Epidermal melanocyte (primary cell): ENCODE measurements at regions not wholly inside any gene's neighbourhood (a gene's known extent, or its start where the extent isn't known, plus 50 kb on each side); places are given as distances from the start of the nearest gene placed in this dataset.
"Not testable (repeated sequence)": the region's sequence is repeated elsewhere in the genome, so short reads cannot be mapped to it uniquely, and the experiment has no call there.

ENCODE experiments used
- DNase-seq: peaks from one replicate; pipeline ENCODE4 v3.0.0; 2011; ENCODE audit warnings: low spot score; ENCODE audit not compliant: insufficient read length

DNA sequence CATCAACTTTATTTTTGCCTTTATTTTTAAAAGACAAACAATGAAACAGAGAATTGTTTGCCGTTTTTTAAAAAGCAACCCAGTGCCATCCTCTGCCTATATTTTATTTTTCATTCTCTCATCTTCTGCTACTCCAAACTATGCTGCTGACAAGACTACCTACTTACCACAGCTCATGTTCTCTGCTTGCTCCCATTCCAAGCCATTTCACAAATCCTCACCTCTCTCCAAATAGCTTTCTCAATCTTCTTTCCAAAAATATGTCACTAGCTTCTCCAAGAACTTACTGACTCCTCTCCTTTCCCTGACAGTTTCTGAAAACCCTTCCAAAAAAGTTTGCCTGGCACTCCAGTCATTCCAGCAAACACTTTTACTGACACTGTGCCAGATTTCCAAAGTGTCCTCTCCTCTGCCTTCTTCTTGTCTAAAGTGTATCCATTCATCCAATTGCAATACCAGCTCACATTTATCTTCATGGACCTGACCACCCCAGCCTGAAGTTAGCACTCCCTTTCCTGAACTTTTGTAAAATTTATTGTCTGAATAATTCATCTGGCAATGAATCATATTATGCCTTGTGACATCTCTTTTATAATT lies 766.5 kb upstream of the B3GALT2 start:
- DNase-seq = no peak

DNA sequence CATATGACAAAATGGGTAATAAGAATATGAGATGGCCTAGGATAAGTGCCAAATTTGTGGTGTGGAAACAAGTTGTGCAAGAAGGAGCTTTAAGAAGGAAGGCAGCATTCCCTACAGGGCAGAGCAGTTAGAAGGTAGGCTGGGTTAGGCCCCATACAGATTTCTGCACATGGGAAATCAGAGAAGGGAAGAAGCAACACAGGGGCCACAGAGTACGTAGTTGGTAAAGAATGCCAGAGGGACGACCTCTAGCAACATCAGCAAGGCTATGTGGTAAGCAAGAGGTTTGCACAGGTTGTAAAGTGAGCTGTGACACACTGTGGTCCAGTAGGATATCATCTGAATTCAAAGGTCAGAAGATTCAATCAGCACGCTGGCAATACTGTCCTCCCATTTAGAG lies 765.6 kb upstream of the B3GALT2 start:
- DNase-seq = no peak

- no peak for DNase-seq
Measured at GRCh38 chr1:193944454-193944853, 758.0 kb upstream of the B3GALT2 start.

GRCh38 chr1:193940176-193940575 lies 753.8 kb upstream of the B3GALT2 start:
- no peak for DNase-seq

DNA sequence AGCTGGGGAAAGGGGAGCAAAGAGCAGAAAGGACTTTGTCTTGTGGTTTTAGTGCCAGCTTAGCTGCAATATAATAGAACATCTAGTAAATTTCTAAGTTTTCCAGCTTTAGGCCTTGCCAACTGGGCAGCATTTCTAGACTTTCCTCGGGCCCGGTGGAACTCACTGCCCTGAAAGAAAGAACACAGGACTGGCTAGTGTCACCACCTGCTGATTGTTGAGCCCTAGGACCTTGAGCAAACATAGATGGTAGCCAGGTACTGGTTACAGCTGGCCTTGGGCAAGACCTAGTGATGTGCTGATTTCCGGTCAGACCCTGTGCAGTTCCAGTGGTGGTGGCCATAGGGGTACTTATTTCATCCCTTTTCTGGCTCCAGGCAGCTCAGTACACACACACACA lies 753.2 kb upstream of the B3GALT2 start:
- no peak for DNase-seq

DNA sequence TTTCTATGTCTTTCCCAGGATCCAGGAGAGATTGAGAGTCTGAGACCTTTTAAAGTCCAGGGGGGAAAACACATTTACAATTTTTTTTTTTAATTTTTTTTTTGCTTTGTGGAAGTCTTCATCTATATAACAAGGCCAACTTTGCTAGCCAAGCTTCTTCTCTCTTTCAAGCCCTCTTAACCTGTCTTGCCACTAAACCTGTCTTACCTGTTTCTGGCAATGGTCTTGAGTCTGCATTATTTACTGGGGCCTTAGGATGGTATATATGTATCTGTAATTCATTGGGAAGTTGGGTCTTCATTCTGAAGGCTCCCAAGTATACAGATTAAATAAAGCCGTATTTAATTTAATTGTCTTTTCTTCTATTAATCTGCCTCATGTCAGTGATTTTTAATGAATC lies 750.9 kb upstream of the B3GALT2 start:
- no peak for DNase-seq

DNA sequence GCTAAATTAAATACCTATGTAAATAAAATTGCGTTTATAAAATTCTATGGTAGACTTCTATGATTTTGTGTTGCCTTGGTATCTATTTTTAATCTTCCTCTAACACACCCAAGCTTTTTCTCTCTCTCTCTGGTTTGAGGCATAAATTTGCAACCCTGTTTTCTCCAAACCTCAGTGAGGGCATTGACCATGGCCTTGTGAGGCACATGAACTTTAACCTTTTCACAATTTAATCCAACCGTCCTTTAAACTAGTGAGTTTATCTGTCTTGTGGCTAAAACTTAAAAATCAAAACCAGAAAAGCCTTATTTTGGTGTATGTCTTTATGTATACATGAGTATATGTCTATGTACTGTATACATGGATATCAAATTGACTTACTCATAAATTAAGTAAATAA lies 746.6 kb upstream of the B3GALT2 start:
- no peak for DNase-seq

DNA sequence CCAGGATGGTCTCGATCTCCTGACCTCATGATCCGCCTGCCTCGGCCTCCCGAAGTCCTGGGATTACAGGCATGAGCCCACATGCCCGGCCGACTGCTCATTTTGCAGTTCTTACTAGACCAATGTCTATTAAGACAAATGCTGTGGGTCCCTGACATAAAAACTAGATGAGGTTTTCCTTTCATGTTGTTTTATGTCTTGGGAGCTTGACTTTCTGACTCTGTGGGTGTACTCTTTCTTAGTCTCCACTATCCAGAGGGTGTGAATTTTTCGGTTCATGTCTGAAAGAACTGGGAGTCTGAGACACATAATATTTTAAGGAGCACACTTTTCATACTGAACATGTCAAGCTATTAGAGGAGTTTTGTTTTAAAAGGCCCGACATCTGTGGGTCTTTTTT lies 744.9 kb upstream of the B3GALT2 start:
- no peak for DNase-seq

DNA sequence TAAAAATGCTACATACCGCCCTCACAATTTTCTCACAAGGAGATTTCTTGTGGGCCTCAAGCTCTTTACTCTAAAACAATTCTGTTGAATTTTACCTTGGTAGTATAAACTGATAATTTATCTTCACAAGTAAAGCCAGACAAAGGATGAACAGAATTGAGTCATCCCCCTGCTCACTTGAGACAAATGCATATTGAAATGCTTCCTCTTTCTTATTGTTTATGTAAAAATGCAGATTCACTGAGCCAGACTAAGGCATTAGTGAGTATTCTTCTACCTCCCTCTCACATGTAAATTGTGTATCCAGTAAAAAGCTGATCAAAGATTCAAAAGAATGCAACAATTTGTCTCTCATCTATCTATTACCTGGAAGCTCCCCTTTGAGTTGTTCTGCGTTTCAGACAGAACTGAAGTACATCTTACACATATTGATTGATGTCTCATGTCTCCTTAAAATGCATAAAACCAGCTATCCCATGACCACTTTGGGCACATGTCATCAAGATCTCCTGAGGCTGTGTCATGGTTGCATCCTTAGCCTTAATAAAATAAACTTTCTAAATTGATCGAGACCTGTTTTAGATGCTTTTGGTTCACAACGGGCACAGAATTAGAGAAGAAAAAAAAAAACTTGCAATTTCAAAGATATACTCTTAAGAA lies 743.1 kb upstream of the B3GALT2 start:
- no peak for DNase-seq

DNA sequence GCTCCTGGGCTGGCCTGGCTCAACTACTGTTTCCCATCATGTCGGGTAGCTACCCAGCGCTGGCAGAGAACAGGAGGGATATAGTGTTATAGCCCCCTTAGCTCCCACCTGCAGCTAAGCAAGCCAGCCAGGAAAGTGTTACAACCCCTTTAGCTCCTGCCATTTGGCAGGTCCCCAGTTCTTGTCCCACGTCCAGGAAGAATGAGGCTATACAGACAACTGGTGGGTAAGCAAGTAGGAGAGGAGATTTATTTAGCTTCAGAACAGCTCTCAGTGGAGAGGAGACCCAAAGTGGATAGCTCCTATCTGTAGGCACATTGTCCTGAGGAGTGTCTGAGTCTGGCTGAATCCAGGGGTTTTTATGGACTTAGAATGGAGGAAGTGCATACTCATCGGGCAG lies 741.1 kb upstream of the B3GALT2 start:
- DNase-seq = no peak

GRCh38 chr1:193926956-193927355 lies 740.5 kb upstream of the B3GALT2 start:
- no peak for DNase-seq

DNA sequence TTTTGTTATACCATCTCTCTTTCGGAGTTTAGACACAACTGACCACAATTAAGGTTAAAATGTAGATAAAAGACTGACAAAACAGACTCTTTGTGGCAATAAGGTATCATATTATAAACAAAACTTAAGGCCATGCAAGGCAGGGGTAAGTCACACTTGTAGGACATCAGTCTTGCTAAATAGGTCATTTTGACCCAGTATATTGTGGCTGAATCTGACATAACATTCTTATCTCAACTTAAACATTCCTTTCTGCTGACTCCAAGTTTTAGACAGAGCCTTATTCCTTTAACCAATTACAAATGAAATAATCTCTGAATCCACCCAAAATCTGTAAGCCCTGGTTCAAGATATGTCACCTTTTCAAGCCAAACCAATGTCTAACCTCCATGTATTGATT lies 733.4 kb upstream of the B3GALT2 start:
- no peak for DNase-seq

DNA sequence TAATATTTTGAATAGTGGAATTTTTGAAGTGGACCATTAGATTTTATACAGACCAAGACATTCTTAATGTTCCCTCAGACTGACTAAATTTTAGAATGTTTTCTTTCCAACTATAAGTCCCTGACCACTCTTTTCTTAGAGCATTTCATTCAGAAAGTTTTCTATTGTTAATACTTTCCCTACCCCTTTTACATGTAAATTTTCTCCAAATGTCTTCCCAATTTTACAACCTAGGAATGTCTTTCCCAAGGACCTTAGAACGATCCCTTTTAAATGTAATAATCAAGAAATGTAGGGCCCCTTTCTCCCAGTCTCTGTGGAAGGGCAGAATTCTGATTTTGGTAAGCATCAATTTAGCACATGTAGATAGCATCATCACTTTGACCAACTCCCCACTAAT lies 730.0 kb upstream of the B3GALT2 start:
- DNase-seq = no peak

- DNase-seq = no peak
Measured at GRCh38 chr1:193914871-193915270, 728.5 kb upstream of the B3GALT2 start.

DNA sequence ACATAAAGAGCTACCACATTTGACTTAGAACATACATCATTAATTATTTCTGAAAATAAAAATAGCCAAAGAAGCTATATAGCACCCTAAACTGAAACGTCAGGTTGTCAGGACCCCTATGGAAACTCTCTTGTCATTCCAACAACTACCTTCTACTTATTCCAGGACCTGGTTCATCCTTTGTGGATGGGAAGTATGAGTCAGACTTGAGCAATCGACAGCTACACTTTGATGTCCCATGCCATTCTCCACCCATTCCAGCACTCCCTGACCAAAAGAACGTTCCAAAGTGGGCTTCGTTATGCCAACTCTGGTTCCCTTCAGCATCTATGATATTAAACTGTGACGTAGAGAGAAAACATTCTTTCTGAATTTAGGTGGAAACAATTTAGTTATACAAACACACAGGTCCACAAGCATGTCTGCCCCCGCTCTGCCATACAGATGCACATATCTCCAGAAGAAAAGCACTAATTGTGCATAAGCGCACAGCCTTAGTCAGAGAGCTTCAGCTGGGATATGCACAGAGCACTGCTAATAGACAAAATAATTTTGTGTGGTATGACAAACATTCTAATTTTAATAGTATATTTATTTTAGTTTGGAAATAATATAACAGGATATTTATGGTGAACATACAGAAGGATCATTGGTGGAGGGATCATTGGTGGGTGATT lies 723.1 kb upstream of the B3GALT2 start:
- no peak for DNase-seq

DNA sequence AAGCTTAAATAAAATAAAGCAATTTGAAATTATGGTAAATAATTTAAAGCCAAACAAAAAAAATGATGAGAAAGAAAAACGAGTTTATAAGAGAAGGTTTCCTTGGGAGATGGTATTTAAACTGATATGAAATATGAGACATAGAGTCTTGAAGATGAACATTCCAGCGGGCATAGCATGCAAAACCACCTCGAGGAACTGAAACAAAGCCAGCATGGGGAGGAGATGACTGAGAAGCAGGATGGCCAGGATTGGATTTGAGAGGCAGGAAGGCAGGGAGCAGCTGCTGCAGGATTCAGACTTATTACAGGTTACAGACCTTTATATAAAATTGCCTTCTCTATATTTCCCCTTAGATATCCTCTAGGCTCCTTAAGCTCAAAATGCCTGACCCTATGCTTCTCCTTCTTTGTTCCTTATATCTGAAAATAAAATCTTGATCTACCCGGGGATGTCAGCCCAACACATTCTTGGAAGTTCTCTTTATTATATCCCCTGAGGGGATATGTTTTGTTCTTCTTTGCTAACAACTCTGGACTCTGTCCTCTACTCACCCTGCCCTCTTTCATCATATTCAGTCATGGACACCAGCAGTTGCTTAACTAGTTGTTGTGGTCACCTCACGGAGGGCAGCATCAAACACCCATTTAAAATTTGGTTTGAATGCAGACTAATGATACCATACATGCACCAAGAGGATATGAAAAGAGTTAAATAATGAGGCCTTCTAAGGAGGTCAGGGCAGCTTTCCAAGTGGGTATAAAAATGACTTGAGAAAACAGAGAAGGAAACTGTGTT lies 719.1 kb upstream of the B3GALT2 start:
- DNase-seq = no peak

DNA sequence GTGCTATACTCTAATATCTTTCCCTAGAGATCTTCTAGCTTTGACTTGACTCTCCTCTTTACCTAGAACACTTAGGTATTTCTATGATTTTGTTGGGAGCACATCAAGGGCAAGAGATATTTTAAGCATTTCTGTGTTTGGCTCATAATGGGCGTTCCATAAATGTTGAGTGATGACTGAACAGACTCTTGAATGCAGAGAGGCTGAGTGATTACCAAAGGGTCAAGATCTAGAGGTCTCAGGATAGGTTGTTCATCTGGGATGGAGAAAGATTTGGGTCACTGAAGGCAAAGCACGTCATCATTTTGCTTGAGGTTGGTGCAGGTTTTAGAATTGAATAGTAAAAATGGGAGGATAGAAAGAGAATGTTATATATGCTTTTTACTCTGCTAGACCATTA lies 705.4 kb upstream of the B3GALT2 start:
- DNase-seq = no peak

- DNase-seq = no peak
Measured at GRCh38 chr1:193890935-193891334, 704.5 kb upstream of the B3GALT2 start.

- no peak for DNase-seq
Measured at GRCh38 chr1:193884848-193885558, 698.6 kb upstream of the B3GALT2 start.

- DNase-seq = not testable (repeated sequence)
Measured at GRCh38 chr1:193877920-193878319, 691.5 kb upstream of the B3GALT2 start.

DNA sequence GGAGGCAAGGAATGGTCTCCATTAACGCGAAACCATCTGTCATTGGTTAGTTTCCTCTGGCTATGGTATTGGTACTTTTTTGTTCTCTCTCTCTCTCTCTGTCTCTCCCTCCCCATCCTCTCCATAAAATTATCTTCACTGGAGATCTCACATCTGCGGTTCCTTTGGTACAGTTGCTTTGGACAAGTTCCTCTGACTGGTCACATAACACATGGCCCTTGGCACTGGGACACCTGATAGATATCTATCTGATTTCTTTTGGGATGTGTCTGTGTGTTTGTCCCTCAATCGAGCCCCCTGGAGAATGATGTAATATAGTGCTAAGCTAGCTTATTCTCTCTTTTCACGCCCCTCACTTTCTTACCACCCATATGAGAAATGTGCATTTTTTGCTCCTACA lies 682.0 kb upstream of the B3GALT2 start:
- DNase-seq = no peak

DNA sequence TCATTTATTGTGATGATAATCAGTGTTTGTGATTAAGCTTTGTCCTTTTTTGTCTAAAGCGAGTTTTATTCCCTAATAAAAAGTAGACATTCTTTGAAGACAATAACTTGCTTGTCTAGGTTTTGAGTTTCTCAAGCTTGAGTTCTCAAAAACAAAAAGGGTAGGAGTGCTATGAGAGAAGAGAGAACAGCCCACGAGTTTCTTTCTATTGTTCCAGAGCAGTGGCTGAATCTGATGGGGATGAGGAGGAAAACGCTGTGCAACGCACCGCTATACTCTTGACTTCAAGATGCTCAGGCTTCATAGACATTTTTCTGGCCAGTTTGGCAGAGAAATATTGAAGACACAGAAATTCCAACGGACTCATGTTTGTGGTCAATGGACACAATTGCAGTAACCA lies 669.8 kb upstream of the B3GALT2 start:
- DNase-seq = no peak
